Mesenchymal stem cell (in vitro differentiated cells and primary cell): ENCODE measurements at regions not wholly inside any gene's neighbourhood (a gene's known extent, or its start where the extent isn't known, plus 50 kb on each side); places are given as distances from the start of the nearest gene placed in this dataset.

ENCODE experiments used
- DNase-seq: peaks from one replicate; pipeline ENCODE4 v3.0.0-alpha.2; 2013
- H2AFZ ChIP-seq: one replicate; pipeline ENCODE4 v1.6.1; 2013; ENCODE audit warnings: low read depth, mild to moderate bottlenecking, control low read depth, inconsistent platforms, low read length, moderate library complexity
- H2AK5ac ChIP-seq: 2 replicates; pipeline ENCODE4 v1.6.1; 2013; ENCODE audit warnings: low read length, moderate library complexity, mild to moderate bottlenecking, inconsistent platforms; ENCODE audit not compliant: severe bottlenecking
- H2BK120ac ChIP-seq: one replicate; pipeline ENCODE4 v1.6.1; 2013; ENCODE audit warnings: low read depth, mild to moderate bottlenecking, inconsistent platforms, low read length, moderate library complexity
- H2BK12ac ChIP-seq, 2 experiments: one replicate each; pipeline ENCODE4 v1.6.1; 2013; ENCODE audit warnings: inconsistent platforms in 2 of 2, low read length in 2 of 2, mild to moderate bottlenecking in 2 of 2, moderate library complexity in 2 of 2, control low read depth in 1 of 2
- H2BK15ac ChIP-seq: one replicate; pipeline ENCODE4 v1.6.1; 2013; ENCODE audit warnings: mild to moderate bottlenecking, low read depth, inconsistent platforms; ENCODE audit not compliant: poor library complexity, severe bottlenecking
- H2BK5ac ChIP-seq: 2 replicates; pipeline ENCODE4 v1.6.1; 2013; ENCODE audit warnings: low read depth, mild to moderate bottlenecking, low read length, control low read depth, inconsistent platforms; ENCODE audit not compliant: poor library complexity, severe bottlenecking
- H3K14ac ChIP-seq, 2 experiments: one replicate each; pipeline ENCODE4 v1.6.1; 2013; ENCODE audit warnings: inconsistent platforms in 2 of 2, low read length in 2 of 2, control low read depth in 1 of 2, mild to moderate bottlenecking in 1 of 2, moderate library complexity in 1 of 2
- H3K18ac ChIP-seq, 2 experiments: one replicate each; pipeline ENCODE4 v1.6.1; 2013; ENCODE audit warnings: inconsistent platforms in 2 of 2, low read length in 2 of 2, control low read depth in 1 of 2, low read depth in 1 of 2, mild to moderate bottlenecking in 1 of 2
- H3K23ac ChIP-seq, 2 experiments: one replicate each; pipeline ENCODE4 v1.6.1; 2013; ENCODE audit warnings: inconsistent platforms in 2 of 2, low read length in 2 of 2, mild to moderate bottlenecking in 2 of 2, moderate library complexity in 2 of 2, control low read depth in 1 of 2
- H3K27ac ChIP-seq: 2 replicates; pipeline ENCODE4 v1.5.1; 2013; ENCODE audit warnings: mild to moderate bottlenecking, moderate library complexity, low read length, control low read depth, inconsistent platforms; ENCODE audit not compliant: poor library complexity, severe bottlenecking
- H3K27me3 ChIP-seq, 2 experiments: 2 replicates each; pipeline versions ENCODE4 v1.6.1 to v1.7.0; 2013; ENCODE audit warnings: low read length in 2 of 2, mild to moderate bottlenecking in 2 of 2, moderate library complexity in 2 of 2, control low read depth in 1 of 2, inconsistent platforms in 1 of 2; ENCODE audit not compliant: control insufficient read depth in 1 of 2, insufficient read depth in 1 of 2
- H3K36me3 ChIP-seq, 2 experiments: 2 replicates each; pipeline versions ENCODE4 v1.6.1 to v1.7.0; 2013; ENCODE audit warnings: low read length in 2 of 2, control low read depth in 1 of 2, inconsistent platforms in 1 of 2, low read depth in 1 of 2, mild to moderate bottlenecking in 1 of 2; ENCODE audit not compliant: insufficient read depth in 2 of 2, control insufficient read depth in 1 of 2
- H3K4ac ChIP-seq, 2 experiments: one replicate each; pipeline ENCODE4 v1.6.1; 2013; ENCODE audit warnings: inconsistent platforms in 2 of 2, low read length in 2 of 2, mild to moderate bottlenecking in 2 of 2, moderate library complexity in 2 of 2, control low read depth in 1 of 2, low read depth in 1 of 2
- H3K4me1 ChIP-seq: 2 replicates; pipeline ENCODE4 v1.6.1; 2013; ENCODE audit warnings: low read depth, low read length, control low read depth; ENCODE audit not compliant: control insufficient read depth, insufficient read depth
- H3K4me2 ChIP-seq: 2 replicates; pipeline ENCODE4 v1.6.1; 2013; ENCODE audit warnings: low read length, mild to moderate bottlenecking, inconsistent platforms; ENCODE audit not compliant: poor library complexity, severe bottlenecking
- H3K4me3 ChIP-seq, 2 experiments: 2 replicates each; pipeline versions ENCODE4 v1.5.1 to v1.7.0; 2013; ENCODE audit warnings: low read length in 2 of 2, mild to moderate bottlenecking in 2 of 2, control low read depth in 1 of 2, low read depth in 1 of 2; ENCODE audit not compliant: insufficient read depth in 1 of 2
- H3K79me1 ChIP-seq: replicated peaks from 2 replicates; pipeline ENCODE4 v1.6.1; 2013; ENCODE audit warnings: mild to moderate bottlenecking, control low read depth, low read length, inconsistent platforms; ENCODE audit not compliant: poor library complexity, severe bottlenecking
- H3K9ac ChIP-seq: 2 replicates; pipeline ENCODE4 v1.7.0; 2013; ENCODE audit warnings: mild to moderate bottlenecking, low read length, moderate library complexity
- H3K9me3 ChIP-seq: 2 replicates; pipeline ENCODE4 v1.7.0; 2013; ENCODE audit warnings: mild to moderate bottlenecking, low read length; ENCODE audit not compliant: control insufficient read depth
- H4K8ac ChIP-seq: one replicate; pipeline ENCODE4 v1.6.1; 2013; ENCODE audit warnings: inconsistent platforms, mild to moderate bottlenecking, low read length, moderate library complexity
- H4K91ac ChIP-seq: one replicate; pipeline ENCODE4 v1.6.1; 2013; ENCODE audit warnings: mild to moderate bottlenecking, low read length, inconsistent platforms
- WGBS: methylation state at CpG from one replicate; pipeline ENCODE4 v1.1.7; 2013; ENCODE audit warnings: mixed read lengths; 5-methylcytosine and 5-hydroxymethylcytosine counted together

DNA sequence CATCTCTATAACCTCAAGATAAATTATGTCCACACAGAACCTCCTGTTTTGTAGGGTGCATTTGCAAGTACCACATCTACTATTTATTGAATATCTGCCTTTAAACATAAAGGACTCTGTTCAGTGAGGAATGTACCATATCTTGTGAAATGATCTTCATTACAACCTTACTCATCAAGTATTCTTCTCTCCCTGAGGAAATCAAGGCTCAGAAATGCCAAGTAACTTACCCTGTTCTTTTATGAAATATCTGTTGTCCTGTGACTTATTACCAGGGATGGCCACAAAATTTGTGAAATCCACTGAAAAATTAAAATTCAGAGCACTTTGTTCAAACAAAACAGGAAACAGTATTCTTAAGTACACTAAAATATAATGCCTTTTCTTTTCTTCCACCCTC is 366.7 kb downstream of the GALC start:
- Histone ChIP-seq H3K14ac (no peak overlapping the region), H2AK5ac (no peak overlapping the region), H3K27ac (no peak overlapping the region), H2AFZ (no peak overlapping the region), H3K36me3 (no peaks in the 10 kb centered on the region), H3K27me3 (no peaks in the 10 kb centered on the region), H3K4me1 (no peaks in the 10 kb centered on the region), H2BK5ac (no peak overlapping the region), H3K4me3 (no peak overlapping the region), H3K4me2 (no peak overlapping the region), H2BK12ac (no peak overlapping the region), H2BK120ac (no peak overlapping the region), H3K4ac (no peak overlapping the region), H3K9ac (peak overlapping the region; percentile 93), H4K8ac (no peak overlapping the region), H2BK15ac (no peak overlapping the region), H3K23ac (no peak overlapping the region), H4K91ac (no peak overlapping the region), H3K18ac (no peak overlapping the region), H3K9me3 (peaks cover 17% of the 10 kb centered on the region), H3K79me1 (no peaks in the 10 kb centered on the region)
- peak; percentile 21 for DNase-seq

DNA sequence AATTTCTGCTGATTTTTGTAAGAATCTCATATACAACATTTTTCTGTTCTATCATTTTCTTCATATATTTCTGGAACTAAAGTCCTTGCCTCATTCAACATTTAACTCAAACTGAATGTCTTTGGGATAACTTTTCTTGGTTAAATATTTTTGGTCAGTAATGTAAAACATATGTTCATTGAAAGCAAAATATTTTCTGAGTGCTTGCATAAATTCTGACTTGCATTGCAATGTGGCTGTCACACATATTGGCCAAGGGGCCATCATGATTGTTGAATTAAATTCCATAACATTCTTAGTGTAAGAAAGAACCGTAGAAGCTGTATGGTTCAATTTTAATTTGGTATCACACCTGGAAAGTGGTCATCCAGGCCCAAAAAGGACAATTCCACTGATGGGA is 369.4 kb downstream of the GALC start:
- no peak overlapping the region for H2AK5ac ChIP-seq
- no peak overlapping the region for H2BK15ac ChIP-seq
- H3K9ac ChIP-seq, result peak overlapping the region; percentile 13
- H3K4me1 ChIP-seq, result no peaks in the 10 kb centered on the region
- H4K8ac ChIP-seq, result no peak overlapping the region
- H2BK120ac ChIP-seq, result no peak overlapping the region
- no peak overlapping the region for H3K23ac ChIP-seq
- no peak overlapping the region for H3K4me2 ChIP-seq
- no peak overlapping the region for H3K27ac ChIP-seq
- no peak overlapping the region for H3K14ac ChIP-seq
- peaks cover 24% of the 10 kb centered on the region for H3K9me3 ChIP-seq
- H3K4ac ChIP-seq, result no peak overlapping the region
- H4K91ac ChIP-seq, result no peak overlapping the region
- H3K27me3 ChIP-seq, result no peaks in the 10 kb centered on the region
- WGBS, result 92% methylated on average over 1 of the region's 1 CpG
- no peak overlapping the region for H3K18ac ChIP-seq
- no peak overlapping the region for H2BK5ac ChIP-seq
- no peak overlapping the region for H2AFZ ChIP-seq
- H3K4me3 ChIP-seq, result no peak overlapping the region
- DNase-seq, result no peak
- no peaks in the 10 kb centered on the region for H3K79me1 ChIP-seq
- H2BK12ac ChIP-seq, result no peak overlapping the region
- H3K36me3 ChIP-seq, result no peaks in the 10 kb centered on the region

DNA sequence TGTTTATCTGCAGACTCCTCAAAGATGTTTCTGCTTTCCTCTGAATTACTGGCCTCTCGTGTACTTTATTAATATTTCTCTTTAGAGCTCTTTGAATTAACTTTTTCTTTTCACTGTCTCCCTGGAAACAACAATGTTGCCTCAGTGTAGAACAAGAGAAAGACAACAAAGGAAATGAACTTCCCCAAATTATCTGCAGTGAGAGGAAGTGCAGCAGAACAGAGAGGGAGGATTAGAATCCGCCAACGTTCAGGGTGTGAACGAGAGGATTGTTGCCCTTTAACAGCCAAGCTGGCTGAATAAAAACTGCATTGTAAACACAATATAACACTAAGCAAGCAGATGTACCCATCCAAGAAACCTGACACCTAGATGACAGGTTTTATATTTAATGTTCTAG is 375.9 kb downstream of the GALC start:
- no peak overlapping the region for H3K18ac ChIP-seq
- H4K91ac ChIP-seq, result no peak overlapping the region
- no peak overlapping the region for H2BK120ac ChIP-seq
- H4K8ac ChIP-seq, result no peak overlapping the region
- H3K4me1 ChIP-seq, result no peaks in the 10 kb centered on the region
- no peak overlapping the region for H2AFZ ChIP-seq
- no peak for DNase-seq
- H3K9me3 ChIP-seq, result peaks cover 15% of the 10 kb centered on the region
- no peak overlapping the region for H3K4me2 ChIP-seq
- H3K9ac ChIP-seq, result no peak overlapping the region
- no peaks in the 10 kb centered on the region for H3K79me1 ChIP-seq
- H3K23ac ChIP-seq, result no peak overlapping the region
- no peaks in the 10 kb centered on the region for H3K27me3 ChIP-seq
- H2BK12ac ChIP-seq, result no peak overlapping the region
- no peak overlapping the region for H2BK5ac ChIP-seq
- H3K4me3 ChIP-seq, result no peak overlapping the region
- H2AK5ac ChIP-seq, result no peak overlapping the region
- no peak overlapping the region for H2BK15ac ChIP-seq
- no peaks in the 10 kb centered on the region for H3K36me3 ChIP-seq
- H3K4ac ChIP-seq, result no peak overlapping the region
- 80% methylated on average over 4 of the region's 4 CpGs for WGBS
- H3K14ac ChIP-seq, result no peak overlapping the region
- no peak overlapping the region for H3K27ac ChIP-seq

DNA sequence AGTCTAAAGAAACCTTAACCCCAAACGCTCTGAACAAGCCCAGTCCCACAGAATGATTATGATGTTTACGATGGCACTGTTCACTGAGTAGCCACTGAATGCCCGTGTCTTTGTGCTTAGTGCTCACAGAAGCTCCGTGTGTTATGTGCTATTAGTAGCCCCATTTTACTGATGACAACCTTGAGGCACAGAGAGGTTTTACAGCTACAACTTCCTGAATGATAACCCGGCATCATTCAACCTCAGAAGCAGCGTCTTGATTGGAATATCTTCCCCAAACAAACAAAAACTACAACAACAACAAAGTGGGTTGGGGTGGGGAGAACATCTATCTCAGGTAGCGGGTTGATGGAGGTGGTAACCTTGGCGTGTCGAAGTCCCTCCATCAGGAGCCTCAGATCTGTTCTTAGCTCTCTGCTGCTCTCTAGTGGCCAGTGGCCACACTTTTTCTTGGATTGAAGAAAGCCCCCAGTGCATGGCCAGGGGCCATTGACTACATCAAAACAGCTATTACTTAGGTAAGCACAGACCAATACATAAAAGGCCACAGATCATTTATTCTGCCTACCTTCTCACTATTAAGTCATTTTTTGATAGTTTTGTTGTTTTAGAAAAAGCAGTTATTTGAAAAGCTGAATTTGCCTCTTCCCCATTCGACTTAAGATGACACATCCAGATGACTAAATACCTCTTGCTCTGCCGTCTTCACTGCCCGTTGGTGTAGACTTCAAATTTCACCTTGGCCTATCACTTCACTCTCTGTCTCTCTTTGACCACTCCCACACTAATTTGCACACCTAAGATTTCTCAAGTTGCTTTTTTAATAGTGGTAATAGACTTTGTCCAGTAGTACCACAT is 376.9 kb downstream of the GALC start:
- H2BK120ac ChIP-seq, result no peak overlapping the region
- WGBS, result 47% methylated on average over 9 of the region's 12 CpGs

More for the DNA sequence above, 376.9 kb downstream of the GALC start:
- Histone ChIP-seq H2BK12ac (peak overlapping the region in 1 of 2 experiments; percentile 73), H3K79me1 (no peaks in the 10 kb centered on the region), H4K8ac (no peak overlapping the region), H3K23ac (no peak overlapping the region), H2BK15ac (no peak overlapping the region), H3K4me1 (no peaks in the 10 kb centered on the region), H3K27me3 (no peaks in the 10 kb centered on the region), H3K36me3 (no peaks in the 10 kb centered on the region), H3K9me3 (peaks cover 5% of the 10 kb centered on the region), H3K14ac (no peak overlapping the region), H3K18ac (peak overlapping the region; percentile 3 to 74), H4K91ac (no peak overlapping the region), H3K4ac (no peak overlapping the region), H3K4me2 (no peak overlapping the region), H2AFZ (no peak overlapping the region), H3K27ac (no peak overlapping the region), H3K9ac (peak overlapping the region; percentile 5), H2BK5ac (no peak overlapping the region), H3K4me3 (no peak overlapping the region), H2AK5ac (peak overlapping the region; percentile 31)
- DNase-seq, result peak; percentile 76
